ENCODE measurements at regions not wholly inside any gene's neighbourhood (a gene's known extent, or its start where the extent isn't known, plus 50 kb on each side); places are given as distances from the start of the nearest gene placed in this dataset.

GRCh38 chrX:4656419-4656818 is 943.0 kb upstream of the PRKX start:
- no peak for TF ChIP-seq RARB (CRISPR knock-in tag; IDR thresholded peaks at IDR 0.05)
- no peak for TF ChIP-seq TCF4 (CRISPR knock-in tag; IDR thresholded peaks at IDR 0.05; ENCODE audit: borderline replicate concordance)
- TF ChIP-seq TSHZ2 (CRISPR knock-in tag; IDR thresholded peaks at IDR 0.05) = no peak
